ENCODE measurements at regions not wholly inside any gene's neighbourhood (a gene's known extent, or its start where the extent isn't known, plus 50 kb on each side); places are given as distances from the start of the nearest gene placed in this dataset.

- DNase-seq (ENCODE audit: low spot score): no peak
Measured at GRCh38 chr3:159763602-159764489, 224.8 kb upstream of the IL12A start.

- DNase-seq (ENCODE audit: low spot score): no peak
Measured at GRCh38 chr3:159764490-159765029, 224.1 kb upstream of the IL12A start.

GRCh38 chr3:159765030-159765859, 223.4 kb upstream of the IL12A start:
- no peak for DNase-seq (ENCODE audit: low spot score)

- DNase-seq (ENCODE audit: low spot score): no peak
Measured at GRCh38 chr3:159765860-159766294, 222.8 kb upstream of the IL12A start.

- DNase-seq (ENCODE audit: low spot score): no peak
Measured at GRCh38 chr3:159766563-159767185, 222.0 kb upstream of the IL12A start.

GRCh38 chr3:159770998-159771397, 217.6 kb upstream of the IL12A start:
- DNase-seq (ENCODE audit: low spot score): no peak

GRCh38 chr3:159771865-159772611, 216.6 kb upstream of the IL12A start:
- no peak for DNase-seq (ENCODE audit: low spot score)

GRCh38 chr3:159773706-159774105, 214.9 kb upstream of the IL12A start:
- DNase-seq (ENCODE audit: low spot score): no peak

- no peak for DNase-seq (ENCODE audit: low spot score)
Measured at GRCh38 chr3:159775372-159775961, 213.2 kb upstream of the IL12A start.

GRCh38 chr3:159776779-159777178, 211.9 kb upstream of the IL12A start:
- DNase-seq (ENCODE audit: low spot score): no peak

- no peak for DNase-seq (ENCODE audit: low spot score)
Measured at GRCh38 chr3:159779883-159780282, 208.8 kb upstream of the IL12A start.

GRCh38 chr3:159781867-159782266, 206.8 kb upstream of the IL12A start:
- no peak for DNase-seq (ENCODE audit: low spot score)

GRCh38 chr3:159782724-159783421, 205.8 kb upstream of the IL12A start:
- no peak for DNase-seq (ENCODE audit: low spot score)

GRCh38 chr3:159783780-159784742, 204.6 kb upstream of the IL12A start:
- no peak for DNase-seq (ENCODE audit: low spot score)

GRCh38 chr3:159785273-159785708, 203.3 kb upstream of the IL12A start:
- no peak for DNase-seq (ENCODE audit: low spot score)

- no peak for DNase-seq (ENCODE audit: low spot score)
Measured at GRCh38 chr3:159786489-159787177, 202.0 kb upstream of the IL12A start.

GRCh38 chr3:159787178-159787574, 201.5 kb upstream of the IL12A start:
- DNase-seq (ENCODE audit: low spot score): no peak

GRCh38 chr3:159787794-159788205, 200.8 kb upstream of the IL12A start:
- DNase-seq (ENCODE audit: low spot score): no peak

- DNase-seq (ENCODE audit: low spot score): no peak
Measured at GRCh38 chr3:159788291-159788690, 200.3 kb upstream of the IL12A start.

Measured in CD4-positive, alpha-beta T cell treated with Interleukin-15 for 4 hours (primary cell).